ENCODE measurements at regions not wholly inside any gene's neighbourhood (a gene's known extent, or its start where the extent isn't known, plus 50 kb on each side); places are given as distances from the start of the nearest gene placed in this dataset.
"Not testable (repeated sequence)": the region's sequence is repeated elsewhere in the genome, so short reads cannot be mapped to it uniquely, and the experiment has no call there.

DNA sequence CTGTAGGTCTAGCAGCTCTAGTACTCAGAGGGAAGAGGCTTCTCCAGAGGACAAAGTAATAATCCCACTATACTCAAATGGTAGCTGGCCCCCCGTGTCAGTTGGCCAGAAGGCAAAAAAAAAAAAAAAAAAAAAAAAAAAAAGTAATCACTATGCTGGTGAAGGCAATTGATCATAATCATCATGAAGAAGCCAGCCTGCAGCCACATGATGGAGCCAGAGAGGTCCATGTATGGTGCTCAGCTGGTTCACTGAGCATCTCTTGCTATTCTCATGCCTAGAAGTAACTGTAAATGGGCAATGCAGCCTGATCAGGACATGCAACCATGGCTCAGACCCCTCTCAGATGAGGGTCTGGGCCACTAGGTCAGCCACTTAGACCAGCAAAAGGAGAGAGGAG lies 378.8 kb downstream of the MED13L start:
- no peak for DNase-seq

DNA sequence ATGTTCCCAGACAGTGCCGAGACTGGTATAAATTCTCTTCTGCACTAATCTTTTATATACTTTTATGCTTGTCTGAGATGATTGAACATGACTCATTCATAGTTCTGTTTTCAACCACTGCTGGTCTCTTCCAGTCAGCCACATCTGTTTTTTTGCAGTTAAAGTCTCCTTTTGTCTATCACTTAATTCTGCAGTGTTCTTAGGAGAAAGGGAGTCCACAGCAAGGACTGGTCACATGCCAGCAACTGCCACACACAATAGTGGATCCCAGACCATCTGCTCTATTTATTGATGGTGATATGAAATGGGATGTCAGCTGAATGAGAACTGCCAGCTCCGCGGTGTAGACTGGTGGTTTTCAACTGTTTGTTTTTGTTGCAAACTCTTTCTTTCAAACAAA lies 379.8 kb downstream of the MED13L start:
- no peak for DNase-seq

DNA sequence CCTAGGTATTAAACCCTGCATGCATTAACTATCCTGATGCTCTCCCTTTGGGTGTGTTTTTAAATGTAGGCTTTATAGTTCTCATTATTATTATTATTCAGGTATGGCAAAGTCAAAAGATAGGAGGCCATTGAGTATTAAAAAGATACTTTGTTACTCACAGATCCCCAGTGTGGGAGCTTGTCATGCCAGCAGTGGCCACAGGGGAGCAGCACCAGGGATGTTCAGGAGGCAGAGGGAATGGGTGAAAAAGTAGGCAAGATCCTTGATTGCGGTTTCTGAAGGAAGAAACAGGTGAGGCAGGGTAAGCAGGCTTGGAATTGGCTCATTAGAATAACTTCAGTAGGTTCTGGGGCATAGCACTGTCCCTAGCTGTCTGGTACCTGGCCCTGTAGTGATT lies 382.2 kb downstream of the MED13L start:
- DNase-seq: no peak

DNA sequence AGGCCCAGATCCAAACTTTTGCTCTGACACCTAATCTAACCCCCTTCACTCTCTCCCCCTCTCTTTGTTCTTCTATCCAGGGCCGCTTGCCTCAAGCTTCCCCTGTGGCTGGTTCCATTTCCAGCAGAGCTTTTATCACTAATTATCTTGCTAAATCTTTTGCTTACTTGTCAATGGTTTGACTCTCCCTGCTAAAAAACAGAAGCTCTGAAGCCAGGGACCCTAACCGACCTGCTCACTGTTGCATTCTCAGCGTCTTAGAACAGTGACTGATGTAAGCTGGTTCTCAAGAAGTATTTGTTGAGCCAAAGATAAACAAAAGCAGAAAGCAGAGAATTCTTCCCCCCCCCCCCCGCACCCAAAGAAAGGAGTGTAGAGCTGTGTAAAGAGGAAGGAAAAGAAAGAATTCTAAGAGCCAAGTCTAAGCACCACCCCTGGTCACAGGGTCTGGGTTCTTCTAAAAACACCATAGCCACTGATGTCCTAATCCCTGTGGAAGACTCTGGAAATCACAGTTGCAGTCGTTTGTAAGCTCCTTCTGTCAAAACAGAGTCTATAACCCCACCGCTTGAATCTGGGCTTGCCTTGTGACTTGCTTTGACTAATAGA lies 385.8 kb downstream of the MED13L start:
- DNase-seq: no peak

DNA sequence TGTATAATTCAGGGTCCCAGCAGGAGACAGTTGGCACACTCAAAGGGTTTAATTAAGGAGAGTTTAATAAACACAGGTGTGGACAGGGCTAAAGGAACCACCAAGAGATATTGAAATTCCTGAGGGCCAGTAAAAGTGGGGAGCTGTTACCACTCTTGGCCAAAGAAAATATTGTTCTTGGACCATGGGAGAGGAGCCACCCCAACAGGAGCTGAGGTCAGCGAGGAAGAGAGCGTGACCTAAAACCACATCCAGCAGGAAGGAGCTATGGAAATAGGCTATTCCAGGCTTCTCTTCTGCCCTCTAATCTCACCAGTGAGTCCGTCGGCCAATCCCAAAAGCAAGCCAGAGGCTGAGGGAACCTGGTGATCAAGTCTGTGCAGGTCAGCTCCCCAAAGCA lies 390.8 kb downstream of the MED13L start:
- no peak for DNase-seq

DNA sequence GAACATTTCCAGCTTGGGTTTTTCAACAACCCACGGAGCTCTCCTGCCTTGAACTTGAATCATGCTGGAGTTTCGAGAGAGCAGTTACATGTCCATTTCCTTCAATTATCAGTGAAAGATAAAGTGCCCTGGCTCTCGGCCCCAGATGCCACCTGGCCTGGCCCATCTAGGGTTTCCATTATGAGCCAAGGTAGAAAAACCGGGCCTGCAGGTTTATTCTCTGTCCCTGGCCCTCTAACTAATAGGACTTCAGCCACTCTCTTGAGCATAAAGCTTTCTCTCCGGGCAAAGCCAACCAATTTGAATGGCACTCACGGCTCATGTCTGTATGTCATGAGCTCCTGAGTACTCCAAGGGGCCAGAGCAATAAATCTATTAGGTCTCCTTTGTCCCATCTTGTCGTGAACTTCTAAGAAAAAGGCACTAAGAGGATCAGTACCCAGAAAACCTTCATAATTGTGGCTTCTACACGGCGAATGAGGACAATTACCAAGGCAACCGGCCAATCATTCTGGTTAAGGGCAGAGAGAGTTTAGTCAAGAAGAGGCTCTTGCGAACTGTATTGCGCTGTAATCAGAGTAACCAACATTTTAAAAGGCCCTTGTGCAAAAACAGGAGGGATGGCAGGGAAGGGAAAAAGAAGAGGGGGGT lies 392.3 kb downstream of the MED13L start:
- DNase-seq: no peak

DNA sequence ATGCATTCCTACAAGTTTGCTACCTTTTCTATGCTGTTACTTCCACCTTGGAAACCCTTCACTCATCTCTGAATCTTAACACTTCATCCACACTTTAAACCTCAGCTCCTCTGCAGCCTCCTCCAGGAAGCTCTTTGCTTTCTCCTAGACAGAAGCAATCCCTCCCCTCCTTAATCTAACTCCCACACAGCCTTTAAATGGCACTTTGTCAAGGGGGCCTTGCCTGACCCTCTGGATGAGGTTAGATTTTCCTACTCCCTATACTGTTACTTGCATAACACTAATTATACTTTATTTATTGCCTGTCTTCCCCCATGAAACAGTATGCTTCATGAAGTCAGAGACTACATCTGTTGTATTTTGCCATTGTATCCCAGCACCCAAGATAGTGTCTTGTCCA lies 394.6 kb downstream of the MED13L start:
- no peak for DNase-seq

DNA sequence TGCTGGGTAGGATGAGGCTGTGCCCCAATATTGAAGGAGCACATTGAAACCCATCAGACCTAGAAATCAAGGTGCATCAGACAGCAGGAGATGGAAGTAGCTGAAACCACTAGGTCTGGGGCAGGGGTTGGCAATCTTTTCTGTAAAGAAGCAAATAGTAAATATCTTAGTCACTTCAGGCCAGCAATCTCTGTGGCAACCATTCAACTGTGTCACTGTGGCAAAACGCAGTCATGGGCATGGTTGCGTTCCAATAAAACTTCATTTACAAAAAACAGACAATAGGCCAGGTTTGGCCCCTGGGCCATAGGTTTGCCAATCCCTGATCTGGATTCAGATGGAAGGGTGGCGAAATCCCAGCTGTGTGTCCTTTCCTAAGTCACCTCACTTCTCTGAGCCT lies 397.3 kb downstream of the MED13L start:
- DNase-seq: no peak

DNA sequence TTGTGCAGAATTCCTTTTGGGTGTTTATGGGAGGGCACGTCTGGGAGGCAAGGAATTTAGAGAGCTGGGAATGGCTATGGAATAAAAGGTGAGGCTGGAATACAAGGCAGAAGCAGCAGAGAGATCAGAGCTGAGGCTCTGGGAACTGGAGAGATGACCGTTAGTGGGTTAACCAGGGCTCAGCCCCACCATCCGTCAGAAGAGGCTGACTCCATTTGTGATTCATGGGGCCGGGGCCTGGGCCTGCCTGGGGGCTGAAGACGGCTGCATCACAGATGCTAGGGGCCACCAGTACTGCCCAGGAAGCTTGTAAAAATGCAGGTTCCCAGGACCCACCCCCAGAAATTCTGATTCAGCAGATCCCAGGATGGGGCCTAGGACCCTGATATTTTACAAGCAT lies 398.1 kb downstream of the MED13L start:
- no peak for DNase-seq

DNA sequence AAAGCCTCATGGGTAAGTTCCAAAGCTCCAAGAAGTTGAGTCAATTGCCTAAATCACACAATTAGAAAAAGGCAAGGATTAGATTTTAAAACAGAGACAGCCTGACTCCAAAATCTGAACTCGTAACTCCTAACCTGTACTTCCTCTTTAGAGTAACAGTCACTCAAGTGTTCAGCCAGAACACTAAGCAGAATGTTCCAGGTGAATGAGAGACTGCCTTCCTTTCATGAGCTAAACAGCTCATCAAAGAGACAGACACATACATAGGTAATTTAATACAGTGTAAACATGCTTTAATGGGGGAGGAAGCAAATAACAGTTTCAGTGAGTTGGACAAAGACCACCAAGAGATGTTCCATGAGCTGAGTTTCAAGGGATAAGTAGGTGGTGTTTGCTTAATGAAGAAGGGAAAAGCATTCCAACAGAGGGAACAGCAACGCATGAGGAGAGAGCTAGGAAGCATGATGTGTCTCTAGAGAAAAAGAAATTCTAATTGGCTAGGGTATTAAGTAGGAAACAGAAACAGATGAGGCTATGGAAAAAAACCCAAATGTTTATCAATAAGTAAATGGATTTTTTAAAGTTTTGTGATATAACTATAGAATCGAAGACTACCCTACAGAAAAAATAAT lies 403.9 kb downstream of the MED13L start:
- no peak for DNase-seq

DNA sequence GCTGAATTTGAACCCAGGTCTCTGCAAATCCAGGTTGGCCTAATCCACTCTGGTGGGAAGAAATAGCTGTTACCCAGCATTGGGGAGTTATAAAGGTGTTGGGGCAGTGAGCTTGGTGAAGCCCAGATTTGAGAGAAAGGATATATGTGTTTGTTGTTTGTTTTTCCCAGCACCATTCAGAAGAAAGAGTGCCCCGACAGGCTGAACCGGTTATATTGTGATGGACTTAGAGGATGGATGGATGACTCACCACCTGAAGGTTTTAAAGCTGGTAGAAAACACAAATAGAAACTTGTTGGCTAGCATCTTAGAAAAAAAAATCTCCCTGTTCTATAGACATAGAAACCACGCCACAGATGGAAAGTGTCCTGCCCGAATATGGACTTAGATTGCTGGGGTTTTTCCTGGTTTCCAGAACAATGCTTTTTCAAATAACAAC lies 404.6 kb downstream of the MED13L start:
- DNase-seq: no peak

DNA sequence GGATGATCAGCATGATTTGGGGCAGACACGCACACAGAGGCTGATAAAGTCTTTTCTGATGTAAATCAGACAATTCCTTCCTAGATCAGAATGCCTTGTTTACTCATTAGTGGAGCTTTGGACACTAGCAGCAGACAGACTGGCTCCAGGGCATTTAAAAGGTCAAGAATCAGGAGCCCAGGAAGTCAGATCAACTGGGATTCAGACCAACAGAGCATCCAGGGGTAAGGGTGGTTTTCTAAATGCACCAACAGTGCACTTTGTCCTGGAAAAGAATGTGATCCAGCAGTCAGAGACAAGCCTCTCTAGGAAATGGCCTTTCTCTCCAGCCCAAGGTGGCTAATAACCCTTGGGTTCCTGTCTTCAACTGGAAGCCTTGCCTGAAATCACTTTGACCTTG lies 405.3 kb downstream of the MED13L start:
- no peak for DNase-seq

DNA sequence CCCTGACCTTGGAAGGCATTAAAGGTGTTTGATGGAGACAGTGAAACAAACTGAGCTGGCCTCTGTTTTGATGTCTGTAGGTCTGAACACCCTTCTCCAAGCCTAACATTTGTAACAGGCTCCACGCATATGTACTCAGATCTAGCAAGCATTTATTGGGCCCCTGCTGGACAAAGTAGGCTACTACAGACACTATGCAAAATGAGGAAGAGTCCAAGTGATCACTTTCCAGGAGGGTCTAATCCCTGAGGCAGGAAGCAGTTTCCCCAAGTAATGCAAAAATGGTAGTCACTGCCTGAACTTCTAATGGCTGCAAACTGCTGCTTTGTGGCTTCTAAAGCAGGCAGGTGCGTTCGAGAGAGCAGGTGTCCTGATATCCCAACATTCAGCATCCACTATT lies 405.8 kb downstream of the MED13L start:
- DNase-seq: no peak

DNA sequence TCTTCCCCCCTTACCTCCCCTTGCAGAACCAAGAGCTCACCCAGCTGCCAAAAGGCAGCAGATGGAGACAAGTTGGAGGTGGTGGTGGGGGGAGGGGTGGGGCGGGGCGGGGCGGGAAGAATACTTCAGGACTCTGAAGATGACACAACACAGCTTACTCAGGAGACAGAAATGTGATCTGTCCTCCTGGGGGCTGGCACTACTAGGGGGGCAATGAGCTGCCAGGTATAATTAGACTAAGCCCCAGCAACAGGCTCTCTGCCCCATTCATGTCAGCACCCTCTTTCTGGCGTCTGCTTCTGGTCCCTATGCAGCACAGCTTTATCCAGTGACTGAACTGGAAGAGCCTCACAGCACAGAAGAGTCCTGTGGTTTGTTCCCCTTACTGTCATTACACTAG lies 407.0 kb downstream of the MED13L start:
- no peak for DNase-seq

DNA sequence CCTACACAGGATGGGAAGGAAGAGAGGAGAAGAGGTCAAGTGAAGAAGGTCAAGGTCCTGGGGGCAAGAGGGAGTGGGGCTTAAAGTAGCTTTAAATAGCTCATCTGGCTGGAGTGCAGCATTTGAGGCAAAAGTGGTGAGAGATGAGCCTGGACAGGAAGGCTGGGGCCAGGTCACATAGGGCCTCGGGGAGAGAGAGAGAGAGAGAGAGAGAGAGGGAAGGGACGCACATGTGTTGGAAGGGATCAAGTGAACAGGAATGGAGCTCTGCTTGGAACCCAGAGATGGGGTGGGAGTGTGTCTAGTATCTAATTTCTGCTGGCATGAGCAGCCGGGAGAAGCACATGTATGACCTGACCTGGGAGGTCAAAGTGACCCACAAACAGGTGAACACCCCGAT lies 407.5 kb downstream of the MED13L start:
- no peak for DNase-seq

DNA sequence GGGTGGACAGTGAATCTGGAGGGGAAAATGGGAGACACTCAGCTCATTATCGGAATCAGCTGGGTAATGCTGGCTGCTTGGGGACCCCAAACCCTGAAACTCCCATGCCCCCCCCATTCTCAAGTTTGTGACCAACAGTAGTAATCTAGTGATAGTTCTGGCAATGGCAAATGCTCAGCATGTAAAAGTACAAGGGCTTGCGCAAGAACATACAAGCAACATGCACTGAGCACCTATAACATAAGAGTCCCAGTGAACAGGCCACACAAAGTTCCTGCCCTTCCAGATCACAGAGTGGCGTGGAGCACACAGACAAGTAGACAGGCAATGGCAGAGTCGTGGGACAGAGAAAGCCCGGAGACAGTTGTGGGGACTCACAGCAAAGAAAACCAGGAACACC lies 407.9 kb downstream of the MED13L start:
- no peak for DNase-seq

DNA sequence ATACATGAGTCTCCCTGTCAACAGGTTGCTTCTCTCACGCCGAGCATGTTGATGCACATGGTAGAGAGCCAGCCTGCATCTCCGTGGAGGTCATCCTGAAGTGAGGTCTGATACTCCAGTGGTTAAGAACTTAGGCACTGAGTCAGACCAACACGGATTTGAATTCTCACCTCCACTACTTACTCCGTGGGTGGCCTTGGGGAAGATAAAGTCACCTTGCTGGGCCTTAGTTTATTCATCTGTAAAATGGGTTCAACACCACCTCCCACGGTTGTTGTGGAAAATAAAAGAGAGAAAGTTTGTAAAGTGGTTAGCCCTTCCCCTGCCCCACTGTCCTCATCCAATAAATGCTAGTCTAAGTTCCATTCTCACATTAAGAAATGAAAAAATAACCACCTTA lies 408.9 kb downstream of the MED13L start:
- DNase-seq: no peak

DNA sequence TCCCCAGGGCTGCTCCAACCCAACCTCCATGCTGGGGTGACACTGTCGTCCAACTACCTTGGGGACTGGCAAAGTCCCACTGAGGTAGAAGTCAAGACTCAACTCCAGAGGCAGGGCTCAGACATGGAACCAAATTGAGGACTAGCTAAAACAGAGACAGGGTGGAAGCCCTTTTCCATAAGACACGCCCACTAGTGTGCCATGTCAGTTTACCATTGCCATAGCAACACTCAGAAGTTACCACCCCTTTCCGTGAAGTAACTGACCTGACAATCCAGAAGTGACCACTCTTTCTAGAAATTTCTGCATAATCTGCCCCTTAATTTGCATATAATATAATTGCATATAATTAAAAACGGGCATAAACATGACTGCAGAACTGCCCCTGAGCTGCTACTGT lies 409.6 kb downstream of the MED13L start:
- no peak for DNase-seq

DNA sequence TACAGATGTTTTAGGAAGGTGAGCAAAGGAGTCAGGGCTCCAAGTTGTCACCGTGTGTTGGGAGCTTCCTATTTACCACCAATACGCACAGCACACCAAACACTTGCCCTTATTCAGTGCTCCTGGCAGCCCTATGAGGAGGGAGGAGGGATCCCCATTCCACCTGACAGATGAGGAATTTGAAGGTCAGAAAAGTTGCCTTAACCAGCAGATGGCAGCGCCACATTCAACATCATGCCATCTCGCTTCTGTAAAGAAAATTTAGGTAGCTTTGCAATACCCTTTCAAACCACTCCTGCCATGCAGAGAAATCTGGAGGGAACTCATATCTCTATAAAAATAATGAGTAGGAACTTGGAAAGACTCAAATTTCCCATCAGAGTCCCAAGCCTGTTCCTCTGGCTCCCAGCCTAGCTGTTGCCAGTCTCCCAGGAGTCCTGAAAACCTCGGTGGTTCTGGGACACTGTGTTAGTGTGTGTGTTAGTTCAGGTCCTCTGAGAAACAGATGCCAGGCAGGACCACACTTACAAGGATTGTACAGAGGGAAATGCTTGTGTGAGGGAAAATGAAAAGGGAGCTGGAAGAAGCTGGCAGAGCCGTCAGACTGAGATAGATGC lies 410.5 kb downstream of the MED13L start:
- no peak for DNase-seq

DNA sequence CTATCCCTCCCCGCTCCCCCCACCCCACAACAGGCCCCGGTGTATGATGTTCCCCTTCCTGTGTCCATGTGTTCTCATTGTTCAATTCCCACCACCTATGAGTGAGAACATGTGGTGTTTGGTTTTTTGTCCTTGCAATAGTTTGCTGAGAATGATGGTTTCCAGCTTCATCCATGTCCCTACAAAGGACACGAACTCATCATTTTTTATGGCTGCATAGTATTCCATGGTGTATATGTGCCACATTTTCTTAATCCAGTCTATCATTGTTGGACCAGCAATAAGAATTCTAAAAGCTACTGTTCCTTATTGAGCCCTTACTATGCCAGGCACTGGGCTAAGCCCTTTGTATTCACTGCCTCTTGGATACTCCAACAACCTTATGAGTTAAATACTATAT lies 411.2 kb downstream of the MED13L start:
- not testable (repeated sequence) for DNase-seq

DNA sequence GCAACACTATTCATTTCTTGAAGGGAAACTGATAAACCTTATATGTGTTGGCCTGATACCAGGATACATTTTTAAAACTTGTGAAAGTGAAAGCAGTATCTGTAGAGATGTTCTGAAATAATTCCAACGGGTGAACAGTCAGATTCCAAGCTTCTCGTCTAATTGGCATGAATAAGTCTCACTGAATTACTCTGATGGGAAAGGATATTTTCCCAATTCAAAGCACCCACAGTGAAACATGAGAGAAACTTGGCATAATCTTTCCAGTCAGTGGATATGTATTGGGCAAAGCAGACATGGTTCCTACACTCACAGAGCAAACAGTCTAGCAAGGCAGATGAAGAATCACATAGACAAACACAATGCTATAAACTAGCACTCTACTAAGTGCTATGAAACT lies 413.1 kb downstream of the MED13L start:
- DNase-seq: no peak

DNA sequence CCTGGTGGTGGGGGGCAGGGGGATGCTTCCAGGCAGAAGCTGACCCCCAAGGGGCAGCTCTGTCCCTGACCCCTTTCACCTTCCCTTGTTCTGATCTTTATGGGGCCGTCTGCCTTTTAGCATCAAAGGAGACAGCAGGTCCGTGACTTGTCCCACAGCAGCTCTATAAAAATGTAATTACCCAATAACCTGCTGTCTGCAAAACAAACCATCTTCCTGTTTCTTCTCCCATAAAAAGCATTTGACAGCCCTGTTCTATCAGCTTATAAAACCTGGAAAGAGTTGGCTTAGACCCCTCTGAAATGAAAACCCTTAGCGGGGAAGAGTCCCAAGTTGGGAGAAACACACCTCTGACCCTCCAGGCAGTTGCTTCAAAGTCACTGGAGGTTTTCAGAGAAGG lies 416.9 kb downstream of the MED13L start:
- no peak for DNase-seq

DNA sequence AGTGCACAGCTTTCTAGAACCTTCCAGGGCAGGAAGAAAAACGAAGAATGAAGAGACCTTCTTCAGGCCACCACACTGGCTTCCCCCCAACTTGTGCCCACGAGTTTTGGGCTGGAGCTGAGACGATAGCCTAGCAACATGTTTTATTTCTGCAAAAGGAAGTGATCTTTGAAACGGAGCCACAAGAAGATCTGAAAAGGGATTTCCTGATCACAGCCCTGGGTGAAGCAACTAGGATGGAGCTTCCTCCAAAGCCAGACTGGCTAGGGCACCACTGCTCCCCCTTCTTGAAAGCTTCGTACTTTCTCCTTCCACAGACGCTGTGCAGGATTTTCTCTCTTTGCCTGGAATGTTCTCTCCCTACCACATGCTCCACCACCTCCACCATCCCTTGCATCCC lies 418.3 kb downstream of the MED13L start:
- DNase-seq: no peak

DNA sequence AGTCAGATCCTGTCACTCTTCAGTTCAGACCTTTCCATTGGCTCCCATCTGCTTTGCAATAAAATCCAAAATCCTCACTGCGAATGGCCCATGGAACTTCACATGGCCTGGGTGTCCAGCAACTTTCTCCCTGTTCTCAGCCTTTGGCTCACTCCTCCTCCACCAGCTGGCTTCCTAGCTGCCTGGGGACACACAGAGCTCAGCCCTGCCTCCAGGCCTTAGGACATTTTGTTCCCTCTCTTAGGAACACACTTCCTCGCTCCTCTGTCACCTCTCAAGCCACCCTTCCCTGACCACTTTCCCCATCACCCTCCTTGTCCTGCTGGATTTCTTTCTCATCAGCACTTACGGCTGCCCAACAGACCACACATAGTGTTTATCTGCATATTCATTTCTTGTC lies 419.6 kb downstream of the MED13L start:
- no peak for DNase-seq

Measured in GOT3 (cell line).